H54 (cell line): ENCODE measurements at regions not wholly inside any gene's neighbourhood (a gene's known extent, or its start where the extent isn't known, plus 50 kb on each side); places are given as distances from the start of the nearest gene placed in this dataset.
"Not testable (repeated sequence)": the region's sequence is repeated elsewhere in the genome, so short reads cannot be mapped to it uniquely, and the experiment has no call there.

Experiments
- DNase-seq: peaks from one replicate; pipeline ENCODE4 v3.0.0; 2011; ENCODE audit warnings: low spot score, mixed read lengths; ENCODE audit not compliant: insufficient read length
- FAIRE-seq: peaks from 3 replicates; lab custom pipeline; 2011; peaks lifted over from hg19 to GRCh38; lab: Jason Lieb, UNC
- POLR2A ChIP-seq: IDR thresholded peaks from 2 replicates; pipeline ENCODE4 v1.6.1; 2011; ENCODE audit warnings: low read depth, mild to moderate bottlenecking, low read length

- FAIRE-seq: no peak
- no peak for TF ChIP-seq POLR2A
- DNase-seq: no peak
Observed at GRCh38 chr4:9704551-9705332, 76.7 kb upstream of the DRD5 start.

GRCh38 chr4:9707281-9707680, 74.2 kb upstream of the DRD5 start:
- not testable (repeated sequence) for DNase-seq, FAIRE-seq

GRCh38 chr4:9707936-9708335, 73.5 kb upstream of the DRD5 start:
- FAIRE-seq, DNase-seq: not testable (repeated sequence)

- FAIRE-seq (no peak), DNase-seq (no peak)
- TF ChIP-seq POLR2A: no peak
Observed at GRCh38 chr4:9709724-9710123, 71.7 kb upstream of the DRD5 start.

- FAIRE-seq, DNase-seq: not testable (repeated sequence)
Observed at GRCh38 chr4:9715271-9715670, 66.2 kb upstream of the DRD5 start.

- DNase-seq (no peak), FAIRE-seq (no peak)
- no peak for TF ChIP-seq POLR2A
Observed at GRCh38 chr4:9716093-9716492, 65.3 kb upstream of the DRD5 start.

GRCh38 chr4:9718246-9718939, 63.0 kb upstream of the DRD5 start:
- DNase-seq, FAIRE-seq: not testable (repeated sequence)

GRCh38 chr4:9722131-9722530, 59.3 kb upstream of the DRD5 start:
- not testable (repeated sequence) for DNase-seq, FAIRE-seq
